Breast epithelium (tissue), 3 donors: ENCODE measurements at regions not wholly inside any gene's neighbourhood (a gene's known extent, or its start where the extent isn't known, plus 50 kb on each side); places are given as distances from the start of the nearest gene placed in this dataset.

ENCODE experiments used
- CTCF ChIP-seq, 3 donors: fragments of 450-650 bp; IDR thresholded peaks; one replicate each; pipeline ENCODE4 v1.5.1; 2016 to 2017; ENCODE audit warnings: antibody characterized with exemption in 3 of 3, mild to moderate bottlenecking in 3 of 3, moderate library complexity in 3 of 3
- POLR2AphosphoS5 ChIP-seq, 3 donors: sonication (generic); formaldehyde crosslinking; IDR thresholded peaks; one replicate each; pipeline ENCODE4 v1.6.1; 2017; ENCODE audit warnings: antibody characterized with exemption in 3 of 3

- TF ChIP-seq CTCF (IDR thresholded peaks at IDR 0.05): no peak
- no peak for TF ChIP-seq POLR2AphosphoS5 (IDR thresholded peaks at IDR 0.05)
Observed at GRCh38 chr4:15149839-15150592, 147.7 kb downstream of the CPEB2 start.
